CD8-positive, alpha-beta memory T cell (primary cell): ENCODE measurements at regions not wholly inside any gene's neighbourhood (a gene's known extent, or its start where the extent isn't known, plus 50 kb on each side); places are given as distances from the start of the nearest gene placed in this dataset.

ENCODE experiments used
- CTCF ChIA-PET: fragments of 350-600 bp; sonication (Branson Sonifier 250); formaldehyde crosslinking; loops from one replicate; lab custom pipeline; 2021; ENCODE audit warnings: antibody characterized with exemption; lab: Charles Lee
- POLR2A ChIA-PET: fragments of 350-600 bp; sonication (Branson Sonifier 250); formaldehyde crosslinking; loops from one replicate; lab custom pipeline; 2021; ENCODE audit warnings: antibody characterized with exemption; lab: Charles Lee
- DNase-seq, 5 donors: peaks; one replicate each; pipeline versions ENCODE4 v3.0.0 to v3.0.0-alpha.2; 2020 to 2022; ENCODE audit warnings: mixed read lengths in 1 of 5
- H3K27ac ChIP-seq: one replicate; pipeline ENCODE4 v1.7.0; 2013; ENCODE audit warnings: low read depth, mild to moderate bottlenecking, low read length, moderate library complexity
- H3K27me3 ChIP-seq: 2 replicates; pipeline ENCODE4 v1.7.0; 2013; ENCODE audit warnings: low read length, mild to moderate bottlenecking; ENCODE audit not compliant: insufficient read depth, poor library complexity, severe bottlenecking
- H3K36me3 ChIP-seq: 2 replicates; pipeline ENCODE4 v1.7.0; 2013; ENCODE audit warnings: mild to moderate bottlenecking, low read length, moderate library complexity; ENCODE audit not compliant: insufficient read depth
- H3K4me1 ChIP-seq: 2 replicates; pipeline ENCODE4 v1.7.0; 2013; ENCODE audit warnings: mild to moderate bottlenecking, low read length, moderate library complexity; ENCODE audit not compliant: insufficient read depth
- H3K4me3 ChIP-seq: 2 replicates; pipeline ENCODE4 v1.7.0; 2013; ENCODE audit warnings: mild to moderate bottlenecking, low read length
- H3K9me3 ChIP-seq: 2 replicates; pipeline ENCODE4 v1.7.0; 2013; ENCODE audit warnings: mild to moderate bottlenecking, low read length
- H3K27ac Mint-ChIP-seq, 8 donors: one replicate each; pipeline ENCODE4 v1.8.0; 2020 to 2021; ENCODE audit warnings: mixed read lengths in 8 of 8, mild to moderate bottlenecking in 6 of 8, inconsistent platforms in 3 of 8, moderate library complexity in 3 of 8
- H3K27me3 Mint-ChIP-seq, 2 donors: one replicate each; pipeline ENCODE4 v1.8.0; 2020 to 2021; ENCODE audit warnings: mixed read lengths in 2 of 2, mild to moderate bottlenecking in 1 of 2, moderate library complexity in 1 of 2
- H3K36me3 Mint-ChIP-seq, 3 donors: one replicate each; pipeline ENCODE4 v1.8.0; 2020 to 2021; ENCODE audit warnings: mixed read lengths in 3 of 3, inconsistent platforms in 1 of 3, mild to moderate bottlenecking in 1 of 3
- H3K4me1 Mint-ChIP-seq, 3 donors: one replicate each; pipeline ENCODE4 v1.8.0; 2020 to 2021; ENCODE audit warnings: mixed read lengths in 3 of 3, inconsistent platforms in 1 of 3, mild to moderate bottlenecking in 1 of 3
- H3K4me3 Mint-ChIP-seq, 7 donors: one replicate each; pipeline ENCODE4 v1.8.0; 2020 to 2021; ENCODE audit warnings: mixed read lengths in 7 of 7, mild to moderate bottlenecking in 6 of 7, moderate library complexity in 4 of 7, inconsistent platforms in 2 of 7
- H3K9me3 Mint-ChIP-seq, 5 donors: one replicate each; pipeline ENCODE4 v1.8.0; 2020 to 2022; ENCODE audit warnings: mixed read lengths in 5 of 5, mild to moderate bottlenecking in 3 of 5, moderate library complexity in 2 of 5, inconsistent platforms in 1 of 5

- Histone ChIP-seq H3K27ac (no peak overlapping the region), H3K9me3 (no peaks in the 10 kb centered on the region), H3K36me3 (no peaks in the 10 kb centered on the region), H3K27me3 (no peaks in the 10 kb centered on the region), H3K4me3 (no peak overlapping the region), H3K4me1 (no peaks in the 10 kb centered on the region)
- H3K36me3 Mint-ChIP-seq, result no peaks in the 10 kb centered on the region
- POLR2A ChIA-PET, result no interaction called here
- CTCF ChIA-PET, result no interaction called here
- no peak for DNase-seq
- no peaks in the 10 kb centered on the region for H3K27me3 Mint-ChIP-seq
- no peak overlapping the region for H3K4me3 Mint-ChIP-seq
- no peak overlapping the region for H3K27ac Mint-ChIP-seq
- peaks cover 0 to 3% (median 0%) of the 10 kb centered on the region in 5 donors for H3K9me3 Mint-ChIP-seq
- H3K4me1 Mint-ChIP-seq, result no peaks in the 10 kb centered on the region
Observed at GRCh38 chr13:112143046-112143752, 76.2 kb downstream of the SOX1 start.

- Histone ChIP-seq H3K4me3 (no peak overlapping the region), H3K9me3 (no peaks in the 10 kb centered on the region), H3K4me1 (no peaks in the 10 kb centered on the region), H3K27me3 (no peaks in the 10 kb centered on the region), H3K27ac (no peak overlapping the region), H3K36me3 (no peaks in the 10 kb centered on the region)
- Mint-ChIP-seq H3K4me3 (no peak overlapping the region), H3K36me3 (no peaks in the 10 kb centered on the region), H3K27me3 (no peaks in the 10 kb centered on the region), H3K9me3 (peaks cover 0 to 3% (median 1%) of the 10 kb centered on the region in 5 donors), H3K27ac (no peak overlapping the region), H3K4me1 (no peaks in the 10 kb centered on the region)
- POLR2A ChIA-PET, result no interaction called here
- CTCF ChIA-PET, result no interaction called here
- no peak for DNase-seq
Observed at GRCh38 chr13:112143753-112144615, 77.0 kb downstream of the SOX1 start.

GRCh38 chr13:112144616-112145550 lies 77.9 kb downstream of the SOX1 start:
- Histone ChIP-seq H3K27ac (no peak overlapping the region), H3K36me3 (no peaks in the 10 kb centered on the region), H3K4me3 (no peak overlapping the region), H3K4me1 (no peaks in the 10 kb centered on the region), H3K27me3 (no peaks in the 10 kb centered on the region), H3K9me3 (no peaks in the 10 kb centered on the region)
- H3K9me3 Mint-ChIP-seq, result peaks cover 0 to 3% (median 1%) of the 10 kb centered on the region in 5 donors
- no peak overlapping the region for H3K4me3 Mint-ChIP-seq
- no peaks in the 10 kb centered on the region for H3K4me1 Mint-ChIP-seq
- H3K36me3 Mint-ChIP-seq, result no peaks in the 10 kb centered on the region
- ChIA-PET CTCF (no interaction called here), POLR2A (no interaction called here)
- no peak overlapping the region for H3K27ac Mint-ChIP-seq
- DNase-seq, result no peak
- H3K27me3 Mint-ChIP-seq, result no peaks in the 10 kb centered on the region

GRCh38 chr13:112145551-112146360 lies 78.8 kb downstream of the SOX1 start:
- no peak overlapping the region for H3K27ac Mint-ChIP-seq
- H3K4me1 ChIP-seq, result no peaks in the 10 kb centered on the region
- ChIA-PET CTCF (no interaction called here), POLR2A (no interaction called here)
- H3K9me3 Mint-ChIP-seq, result peaks cover 0 to 3% (median 1%) of the 10 kb centered on the region in 5 donors
- no peaks in the 10 kb centered on the region for H3K9me3 ChIP-seq
- H3K27me3 ChIP-seq, result no peaks in the 10 kb centered on the region
- no peak overlapping the region for H3K4me3 Mint-ChIP-seq
- no peaks in the 10 kb centered on the region for H3K4me1 Mint-ChIP-seq
- H3K27ac ChIP-seq, result no peak overlapping the region
- no peaks in the 10 kb centered on the region for H3K36me3 Mint-ChIP-seq
- no peaks in the 10 kb centered on the region for H3K27me3 Mint-ChIP-seq
- H3K36me3 ChIP-seq, result no peaks in the 10 kb centered on the region
- no peak for DNase-seq
- no peak overlapping the region for H3K4me3 ChIP-seq

GRCh38 chr13:112150352-112150751 lies 83.4 kb downstream of the SOX1 start:
- CTCF ChIA-PET, result no interaction called here

GRCh38 chr13:112152846-112153245 lies 85.9 kb downstream of the SOX1 start:
- CTCF ChIA-PET, result no interaction called here
- Mint-ChIP-seq H3K4me3 (no peak overlapping the region), H3K27me3 (peaks cover 2 to 3% of the 10 kb centered on the region in 2 donors), H3K27ac (no peak overlapping the region), H3K4me1 (no peaks in the 10 kb centered on the region), H3K36me3 (no peaks in the 10 kb centered on the region), H3K9me3 (peaks cover 0 to 5% (median 2%) of the 10 kb centered on the region in 5 donors)
- POLR2A ChIA-PET, result no interaction called here
- Histone ChIP-seq H3K27ac (no peak overlapping the region), H3K4me1 (no peaks in the 10 kb centered on the region), H3K27me3 (no peaks in the 10 kb centered on the region), H3K4me3 (no peak overlapping the region), H3K9me3 (no peaks in the 10 kb centered on the region), H3K36me3 (no peaks in the 10 kb centered on the region)
- no peak for DNase-seq

More at GRCh38 chr13:112150352-112150751, 83.4 kb downstream of the SOX1 start:
- no peak overlapping the region for H3K27ac Mint-ChIP-seq
- no peaks in the 10 kb centered on the region for H3K36me3 Mint-ChIP-seq
- DNase-seq, result no peak
- H3K4me3 Mint-ChIP-seq, result no peak overlapping the region
- H3K4me1 Mint-ChIP-seq, result no peaks in the 10 kb centered on the region
- peaks cover 0 to 3% (median 1%) of the 10 kb centered on the region in 5 donors for H3K9me3 Mint-ChIP-seq
- H3K4me1 ChIP-seq, result no peaks in the 10 kb centered on the region
- H3K27me3 Mint-ChIP-seq, result peaks cover 2 to 3% of the 10 kb centered on the region in 2 donors
- H3K27me3 ChIP-seq, result no peaks in the 10 kb centered on the region
- H3K4me3 ChIP-seq, result no peak overlapping the region
- no peak overlapping the region for H3K27ac ChIP-seq
- no peaks in the 10 kb centered on the region for H3K9me3 ChIP-seq
- no peaks in the 10 kb centered on the region for H3K36me3 ChIP-seq
- POLR2A ChIA-PET, result no interaction called here

- Histone ChIP-seq H3K36me3 (no peaks in the 10 kb centered on the region), H3K9me3 (no peaks in the 10 kb centered on the region), H3K27me3 (no peaks in the 10 kb centered on the region), H3K4me1 (no peaks in the 10 kb centered on the region), H3K27ac (no peak overlapping the region), H3K4me3 (no peak overlapping the region)
- CTCF ChIA-PET, result no interaction called here
- Mint-ChIP-seq H3K4me1 (no peaks in the 10 kb centered on the region), H3K27me3 (peaks cover 2 to 3% of the 10 kb centered on the region in 2 donors), H3K36me3 (no peaks in the 10 kb centered on the region), H3K4me3 (no peak overlapping the region), H3K27ac (no peak overlapping the region), H3K9me3 (peaks cover 2 to 5% (median 2%) of the 10 kb centered on the region in 5 donors)
- POLR2A ChIA-PET, result no interaction called here
- no peak for DNase-seq
Observed at GRCh38 chr13:112153364-112153763, 86.4 kb downstream of the SOX1 start.
